ENCODE measurements at regions not wholly inside any gene's neighbourhood (a gene's known extent, or its start where the extent isn't known, plus 50 kb on each side); places are given as distances from the start of the nearest gene placed in this dataset.
"Not testable (repeated sequence)": the region's sequence is repeated elsewhere in the genome, so short reads cannot be mapped to it uniquely, and the experiment has no call there.

GRCh38 chr4:49578899-49579298 is 592.8 kb downstream of the CWH43 start:
- not testable (repeated sequence) for H3K23ac ChIP-seq (ENCODE audit: low read length); DNase-seq; H3K4me1 ChIP-seq (ENCODE audit: control insufficient read depth in 1 of 2, insufficient read depth in 2 of 2, low read length in 2 of 2); H2AK5ac ChIP-seq (ENCODE audit: low read length); H3K4me3 ChIP-seq (ENCODE audit: low read depth, low read length); H4K12ac ChIP-seq (ENCODE audit: low read depth, low read length); H2AFZ ChIP-seq (ENCODE audit: insufficient read depth, low read length, poor library complexity); H2BK120ac ChIP-seq (ENCODE audit: insufficient read depth, low read length, poor library complexity); H3K4ac ChIP-seq (ENCODE audit: low read depth, low read length); H3K79me2 ChIP-seq (ENCODE audit: control insufficient read depth, insufficient read depth, low read length, poor library complexity); H3K18ac ChIP-seq (ENCODE audit: low read length); H3K27me3 ChIP-seq (ENCODE audit: insufficient read depth, low read length); H3K4me2 ChIP-seq (ENCODE audit: low read length); H2BK5ac ChIP-seq (ENCODE audit: low read depth, low read length, poor library complexity); H4K91ac ChIP-seq (ENCODE audit: low read depth, low read length); H3K27ac ChIP-seq (ENCODE audit: low read depth, low read length); H2BK12ac ChIP-seq (ENCODE audit: low read length); H3K79me1 ChIP-seq (ENCODE audit: low read length); H3K36me3 ChIP-seq (ENCODE audit: control insufficient read depth in 1 of 2, insufficient read depth in 2 of 2, low read length in 2 of 2); H3K9ac ChIP-seq (ENCODE audit: low read length); H3K14ac ChIP-seq (ENCODE audit: low read length); H4K8ac ChIP-seq (ENCODE audit: low read depth, low read length)
- peaks cover 23% of the 10 kb centered on the region for H3K9me3 ChIP-seq (ENCODE audit: insufficient read depth, low read depth, low read length)
- no CpG with 5 or more reads among the region's 2 CpGs for WGBS (ENCODE audit: extremely low coverage, insufficient coverage, insufficient read length)

GRCh38 chr4:49580166-49580565 is 594.1 kb downstream of the CWH43 start:
- WGBS (ENCODE audit: extremely low coverage, insufficient coverage, insufficient read length) = no CpG with 5 or more reads among the region's 8 CpGs
- not testable (repeated sequence) for H3K27me3 ChIP-seq (ENCODE audit: insufficient read depth, low read length); H3K18ac ChIP-seq (ENCODE audit: low read length); H4K91ac ChIP-seq (ENCODE audit: low read depth, low read length); H2AK5ac ChIP-seq (ENCODE audit: low read length); H4K12ac ChIP-seq (ENCODE audit: low read depth, low read length); H3K27ac ChIP-seq (ENCODE audit: low read depth, low read length); H4K8ac ChIP-seq (ENCODE audit: low read depth, low read length); H2BK120ac ChIP-seq (ENCODE audit: insufficient read depth, low read length, poor library complexity); H3K9ac ChIP-seq (ENCODE audit: low read length); H3K79me1 ChIP-seq (ENCODE audit: low read length); H3K4me1 ChIP-seq (ENCODE audit: control insufficient read depth in 1 of 2, insufficient read depth in 2 of 2, low read length in 2 of 2); H3K4me3 ChIP-seq (ENCODE audit: low read depth, low read length); H3K4me2 ChIP-seq (ENCODE audit: low read length); DNase-seq; H3K4ac ChIP-seq (ENCODE audit: low read depth, low read length); H3K14ac ChIP-seq (ENCODE audit: low read length); H3K23ac ChIP-seq (ENCODE audit: low read length); H2BK12ac ChIP-seq (ENCODE audit: low read length); H2AFZ ChIP-seq (ENCODE audit: insufficient read depth, low read length, poor library complexity); H3K79me2 ChIP-seq (ENCODE audit: control insufficient read depth, insufficient read depth, low read length, poor library complexity); H2BK5ac ChIP-seq (ENCODE audit: low read depth, low read length, poor library complexity); H3K36me3 ChIP-seq (ENCODE audit: control insufficient read depth in 1 of 2, insufficient read depth in 2 of 2, low read length in 2 of 2)
- peaks cover 23% of the 10 kb centered on the region for H3K9me3 ChIP-seq (ENCODE audit: insufficient read depth, low read depth, low read length)

- H3K4me3 ChIP-seq (ENCODE audit: low read depth, low read length); H3K27ac ChIP-seq (ENCODE audit: low read depth, low read length); H3K23ac ChIP-seq (ENCODE audit: low read length); H2AFZ ChIP-seq (ENCODE audit: insufficient read depth, low read length, poor library complexity); H4K12ac ChIP-seq (ENCODE audit: low read depth, low read length); H2BK5ac ChIP-seq (ENCODE audit: low read depth, low read length, poor library complexity); H3K4me2 ChIP-seq (ENCODE audit: low read length); H4K91ac ChIP-seq (ENCODE audit: low read depth, low read length); H3K9ac ChIP-seq (ENCODE audit: low read length); H3K18ac ChIP-seq (ENCODE audit: low read length); H3K4ac ChIP-seq (ENCODE audit: low read depth, low read length); H3K14ac ChIP-seq (ENCODE audit: low read length); H3K9me3 ChIP-seq (ENCODE audit: insufficient read depth, low read depth, low read length); H3K4me1 ChIP-seq (ENCODE audit: control insufficient read depth in 1 of 2, insufficient read depth in 2 of 2, low read length in 2 of 2); H3K27me3 ChIP-seq (ENCODE audit: insufficient read depth, low read length); H2BK12ac ChIP-seq (ENCODE audit: low read length); H3K79me1 ChIP-seq (ENCODE audit: low read length); H2BK120ac ChIP-seq (ENCODE audit: insufficient read depth, low read length, poor library complexity); H4K8ac ChIP-seq (ENCODE audit: low read depth, low read length); H3K79me2 ChIP-seq (ENCODE audit: control insufficient read depth, insufficient read depth, low read length, poor library complexity); DNase-seq; H3K36me3 ChIP-seq (ENCODE audit: control insufficient read depth in 1 of 2, insufficient read depth in 2 of 2, low read length in 2 of 2); H2AK5ac ChIP-seq (ENCODE audit: low read length): not testable (repeated sequence)
- WGBS (ENCODE audit: extremely low coverage, insufficient coverage, insufficient read length) = no CpG with 5 or more reads among the region's 7 CpGs
These were observed 602.3 kb downstream of the CWH43 start for GRCh38 chr4:49588401-49588800.

GRCh38 chr4:49618436-49618835 is 632.4 kb downstream of the CWH43 start:
- DNase-seq; H3K27ac ChIP-seq (ENCODE audit: low read depth, low read length); H4K12ac ChIP-seq (ENCODE audit: low read depth, low read length); H3K27me3 ChIP-seq (ENCODE audit: insufficient read depth, low read length); H3K4me3 ChIP-seq (ENCODE audit: low read depth, low read length); H3K4me1 ChIP-seq (ENCODE audit: control insufficient read depth in 1 of 2, insufficient read depth in 2 of 2, low read length in 2 of 2); H3K14ac ChIP-seq (ENCODE audit: low read length); H2BK120ac ChIP-seq (ENCODE audit: insufficient read depth, low read length, poor library complexity); H2AFZ ChIP-seq (ENCODE audit: insufficient read depth, low read length, poor library complexity); H3K9ac ChIP-seq (ENCODE audit: low read length); H3K36me3 ChIP-seq (ENCODE audit: control insufficient read depth in 1 of 2, insufficient read depth in 2 of 2, low read length in 2 of 2); H2BK5ac ChIP-seq (ENCODE audit: low read depth, low read length, poor library complexity); H2BK12ac ChIP-seq (ENCODE audit: low read length); H3K23ac ChIP-seq (ENCODE audit: low read length); H3K4me2 ChIP-seq (ENCODE audit: low read length); H2AK5ac ChIP-seq (ENCODE audit: low read length); H3K79me2 ChIP-seq (ENCODE audit: control insufficient read depth, insufficient read depth, low read length, poor library complexity); H3K18ac ChIP-seq (ENCODE audit: low read length); H3K79me1 ChIP-seq (ENCODE audit: low read length); H4K8ac ChIP-seq (ENCODE audit: low read depth, low read length); H4K91ac ChIP-seq (ENCODE audit: low read depth, low read length); H3K4ac ChIP-seq (ENCODE audit: low read depth, low read length): not testable (repeated sequence)
- WGBS (ENCODE audit: extremely low coverage, insufficient coverage, insufficient read length) = no CpG with 5 or more reads among the region's 12 CpGs
- H3K9me3 ChIP-seq (ENCODE audit: insufficient read depth, low read depth, low read length) = peaks cover 12% of the 10 kb centered on the region

All from trophoblast cell (in vitro differentiated cells and primary cell).